H1 (cell line): ENCODE measurements at regions not wholly inside any gene's neighbourhood (a gene's known extent, or its start where the extent isn't known, plus 50 kb on each side); places are given as distances from the start of the nearest gene placed in this dataset.

Experiments used
- JUND ChIP-seq: IDR thresholded peaks from 2 replicates; pipeline ENCODE4 v1.6.1; 2011; ENCODE audit warnings: mild to moderate bottlenecking, improper control_type of control experiment, low read length
- NRF1 ChIP-seq: IDR thresholded peaks from 2 replicates; pipeline ENCODE4 v1.6.1; 2011; ENCODE audit warnings: mild to moderate bottlenecking, low read depth, low read length, improper control_type of control experiment
- RNF2 ChIP-seq: fragments of 200-900, 300-1000 bp; sonication (generic); IDR thresholded peaks from 2 replicates; pipeline ENCODE4 v1.7.1; 2016; ENCODE audit warnings: borderline replicate concordance, low read depth, mild to moderate bottlenecking, antibody characterized with exemption, low read length; ENCODE audit not compliant: poor library complexity, severe bottlenecking; ENCODE audit errors: missing control alignments
- SRF ChIP-seq: IDR thresholded peaks from 2 replicates; pipeline ENCODE4 v1.6.1; 2011; ENCODE audit warnings: mild to moderate bottlenecking, low read depth, low read length, moderate library complexity
- SUZ12 ChIP-seq: fragments of 200-600 bp; sonication (generic); IDR thresholded peaks from 2 replicates; pipeline ENCODE4 v1.6.1; 2012; ENCODE audit warnings: mild to moderate bottlenecking, inconsistent platforms, low read length, moderate library complexity, mixed read lengths

GRCh38 chr5:126056352-126056751 lies 366.9 kb upstream of the GRAMD2B start (continued):
- TF ChIP-seq SUZ12 = no peak
- no peak for TF ChIP-seq SRF
- TF ChIP-seq JUND = no peak
- no peak for TF ChIP-seq NRF1
- TF ChIP-seq RNF2 = no peak
